Lower lobe of right lung (tissue), 2 donors: ENCODE measurements at regions not wholly inside any gene's neighbourhood (a gene's known extent, or its start where the extent isn't known, plus 50 kb on each side); places are given as distances from the start of the nearest gene placed in this dataset.

Experiments used
- ATAC-seq, 2 donors: fragments of 200-7000 bp; cut with Tn5 transposase; one replicate each; pipeline ENCODE4 v1.9.1; 2020 to 2022; ENCODE audit warnings: mild to moderate bottlenecking in 2 of 2, moderate library complexity in 2 of 2
- DNase-seq: peaks from one replicate; pipeline ENCODE4 v3.0.0-alpha.2; 2020
- H3K27ac ChIP-seq: fragments of 200-600 bp; one replicate; pipeline ENCODE4 v1.8.0; 2022
- H3K27me3 ChIP-seq: fragments of 200-600 bp; one replicate; pipeline ENCODE4 v1.8.0; 2022; ENCODE audit warnings: low read depth
- H3K36me3 ChIP-seq: fragments of 200-600 bp; one replicate; pipeline ENCODE4 v1.8.0; 2022; ENCODE audit warnings: mild to moderate bottlenecking
- H3K4me1 ChIP-seq: fragments of 200-600 bp; one replicate; pipeline ENCODE4 v1.8.0; 2022
- H3K4me3 ChIP-seq: fragments of 200-600 bp; one replicate; pipeline ENCODE4 v1.8.0; 2022; ENCODE audit warnings: mild to moderate bottlenecking
- H3K9me3 ChIP-seq: fragments of 200-600 bp; one replicate; pipeline ENCODE4 v1.8.0; 2022
- CTCF ChIP-seq: fragments of 200-600 bp; IDR thresholded peaks from one replicate; pipeline ENCODE4 v1.8.0; 2022; ENCODE audit warnings: antibody characterized with exemption, mild to moderate bottlenecking
- intact Hi-C: fragments of 100-400 bp; cut with DNase I; formaldehyde crosslinking; loops from one replicate; pipeline ENCODE4 v1.11.0; 2022
- donor health status: DM: no; HTN: yes; CAD: no; lungs with severe emphysema.

DNA sequence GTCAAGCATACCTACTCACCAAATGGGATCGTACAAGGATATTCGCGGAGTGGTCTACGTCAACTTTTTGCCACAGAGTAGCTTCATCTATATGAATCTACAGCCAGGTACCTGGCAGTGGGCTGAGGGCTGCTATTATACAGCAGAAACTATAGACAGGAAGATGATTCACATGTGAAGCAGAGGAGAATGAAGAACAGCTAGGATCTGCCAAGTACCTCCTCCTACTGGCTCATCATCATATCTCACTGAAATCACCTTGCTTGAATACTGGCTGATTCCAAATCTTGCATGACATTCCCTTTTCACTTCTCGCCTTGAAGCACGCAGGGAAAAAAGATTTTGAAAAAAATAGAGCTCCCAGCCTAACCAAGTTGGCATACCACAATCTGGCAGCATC, 488.7 kb upstream of the NRSN1 start:
- H3K4me3 ChIP-seq = no peak overlapping the region
- DNase-seq = no peak
- no peaks in the 10 kb centered on the region for H3K9me3 ChIP-seq
- H3K27me3 ChIP-seq = no peaks in the 10 kb centered on the region
- H3K36me3 ChIP-seq = no peaks in the 10 kb centered on the region
- no peak for TF ChIP-seq CTCF
- H3K4me1 ChIP-seq = no peaks in the 10 kb centered on the region
- intact Hi-C loops = no loop called here
- H3K27ac ChIP-seq = no peak overlapping the region
- ATAC-seq = no peak

GRCh38 chr6:23642849-23643248, 483.2 kb upstream of the NRSN1 start:
- intact Hi-C loops = no loop called here
- Histone ChIP-seq H3K4me3 (no peak overlapping the region), H3K4me1 (no peaks in the 10 kb centered on the region), H3K27me3 (no peaks in the 10 kb centered on the region), H3K9me3 (no peaks in the 10 kb centered on the region), H3K27ac (no peak overlapping the region), H3K36me3 (no peaks in the 10 kb centered on the region)
- DNase-seq = no peak
- no peak for TF ChIP-seq CTCF
- no peak for ATAC-seq

DNA sequence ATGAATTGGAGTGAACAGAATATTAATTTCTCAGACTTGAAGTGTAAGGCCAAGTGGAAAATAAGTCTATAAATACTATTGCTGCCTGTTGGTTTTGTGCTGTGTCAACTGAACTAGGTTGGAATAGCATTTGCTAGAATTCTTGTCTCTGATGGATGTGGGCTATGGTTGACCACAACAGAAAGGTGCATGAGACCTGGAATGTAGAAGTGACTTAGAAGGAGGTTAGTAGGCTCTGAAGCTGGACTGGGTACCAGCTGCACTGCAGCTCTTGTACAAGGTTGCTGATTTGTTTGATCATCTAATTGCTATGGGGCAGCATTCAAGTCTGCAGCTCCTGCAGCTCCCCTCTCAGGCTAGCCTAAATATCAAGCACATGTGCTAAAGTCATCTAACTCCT, 479.0 kb upstream of the NRSN1 start:
- DNase-seq (no peak), ATAC-seq (no peak)
- Histone ChIP-seq H3K27ac (no peak overlapping the region), H3K9me3 (no peaks in the 10 kb centered on the region), H3K36me3 (no peaks in the 10 kb centered on the region), H3K4me1 (no peaks in the 10 kb centered on the region), H3K4me3 (no peak overlapping the region), H3K27me3 (no peaks in the 10 kb centered on the region)
- intact Hi-C loops = no loop called here
- no peak for TF ChIP-seq CTCF

GRCh38 chr6:23650676-23651075, 475.3 kb upstream of the NRSN1 start:
- no peaks in the 10 kb centered on the region for H3K36me3 ChIP-seq
- H3K27me3 ChIP-seq = no peaks in the 10 kb centered on the region
- no peak for ATAC-seq
- no peak for TF ChIP-seq CTCF
- no peak for DNase-seq
- no peak overlapping the region for H3K4me3 ChIP-seq
- no peaks in the 10 kb centered on the region for H3K9me3 ChIP-seq
- H3K4me1 ChIP-seq = no peaks in the 10 kb centered on the region
- no peak overlapping the region for H3K27ac ChIP-seq
- intact Hi-C loops = no loop called here

GRCh38 chr6:23654745-23655144, 471.3 kb upstream of the NRSN1 start:
- no peak for ATAC-seq
- intact Hi-C loops = no loop called here
- Histone ChIP-seq H3K27ac (no peak overlapping the region), H3K4me3 (no peak overlapping the region), H3K36me3 (no peaks in the 10 kb centered on the region), H3K9me3 (no peaks in the 10 kb centered on the region), H3K27me3 (no peaks in the 10 kb centered on the region), H3K4me1 (no peaks in the 10 kb centered on the region)
- no peak for TF ChIP-seq CTCF
- no peak for DNase-seq

DNA sequence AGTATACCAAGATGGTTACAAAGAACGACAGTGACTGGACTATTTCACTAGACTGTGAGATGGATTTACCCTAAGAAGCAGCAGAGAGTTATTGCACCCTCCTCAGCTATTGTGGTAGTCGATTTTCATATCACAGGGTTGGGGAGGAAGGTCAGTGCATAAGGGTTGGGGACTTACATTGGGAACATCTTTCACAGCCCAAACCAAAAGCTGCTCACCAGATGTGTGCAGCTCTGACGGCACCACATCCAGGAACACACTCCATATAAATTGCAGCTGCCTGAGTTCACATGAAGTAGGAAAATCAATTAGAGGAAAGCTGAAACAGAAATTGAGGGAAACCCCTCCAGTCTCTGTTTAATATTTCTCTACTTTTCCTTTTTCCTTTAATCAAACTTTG, 470.5 kb upstream of the NRSN1 start:
- DNase-seq (no peak), ATAC-seq (no peak)
- H3K9me3 ChIP-seq = no peaks in the 10 kb centered on the region
- intact Hi-C loops = no loop called here
- TF ChIP-seq CTCF = no peak
- H3K4me3 ChIP-seq = no peak overlapping the region
- H3K36me3 ChIP-seq = no peaks in the 10 kb centered on the region
- no peaks in the 10 kb centered on the region for H3K27me3 ChIP-seq
- no peak overlapping the region for H3K27ac ChIP-seq
- no peaks in the 10 kb centered on the region for H3K4me1 ChIP-seq
